Mucosa of descending colon (tissue), 3 donors: ENCODE measurements at regions not wholly inside any gene's neighbourhood (a gene's known extent, or its start where the extent isn't known, plus 50 kb on each side); places are given as distances from the start of the nearest gene placed in this dataset.

Source experiments
- ATAC-seq: fragments of 200-7000 bp; cut with Tn5 transposase; one replicate; pipeline ENCODE4 v1.9.1; 2020; ENCODE audit warnings: mild to moderate bottlenecking, moderate library complexity
- DNase-seq, 3 donors: peaks; one replicate each; pipeline ENCODE4 v3.0.0-alpha.2; 2020
- H3K36me3 ChIP-seq: fragments of 200-600 bp; one replicate; pipeline ENCODE4 v1.8.0; 2021; ENCODE audit warnings: low read depth, mild to moderate bottlenecking
- H3K4me1 ChIP-seq: fragments of 200-600 bp; one replicate; pipeline ENCODE4 v1.8.0; 2021; ENCODE audit warnings: low read depth, mild to moderate bottlenecking
- H3K4me3 ChIP-seq: fragments of 200-600 bp; one replicate; pipeline ENCODE4 v1.8.0; 2021; ENCODE audit warnings: mild to moderate bottlenecking
- H3K9me3 ChIP-seq: fragments of 200-600 bp; one replicate; pipeline ENCODE4 v1.8.0; 2021; ENCODE audit warnings: mild to moderate bottlenecking
- CTCF ChIP-seq: fragments of 200-600 bp; IDR thresholded peaks from one replicate; pipeline ENCODE4 v1.8.0; 2022; ENCODE audit warnings: antibody characterized with exemption, mild to moderate bottlenecking
- intact Hi-C, 2 donors: fragments of 100-400 bp; cut with DNase I in 1 of 2; cut with micrococcal nuclease in 1 of 2; formaldehyde crosslinking; loops; one replicate each; pipeline versions ENCODE4 v1.11.0 to v1.11.1; 2022; cut with DNase I, micrococcal nuclease
- donor health status: DM: no; HTN: no; CAD: no; lungs with moderate emphysema.
- donor health status: DM: no; HTN: no; CAD: no.
- donor health status: DM: no; HTN: yes; CAD: no.

- intact Hi-C loops = no loop called here
- ATAC-seq (no peak), DNase-seq (no peak)
- H3K4me1 ChIP-seq = no peaks in the 10 kb centered on the region
- H3K9me3 ChIP-seq = no peaks in the 10 kb centered on the region
- H3K36me3 ChIP-seq = no peaks in the 10 kb centered on the region
- H3K4me3 ChIP-seq = no peak overlapping the region
- TF ChIP-seq CTCF = no peak
Observed at GRCh38 chr2:14340703-14341102, 291.8 kb upstream of the LRATD1 start.

GRCh38 chr2:14342313-14342712 lies 290.2 kb upstream of the LRATD1 start:
- intact Hi-C loops = no loop called here
- ATAC-seq (no peak), DNase-seq (peak in 1 of 3 donors; percentile 21)
- H3K9me3 ChIP-seq = no peaks in the 10 kb centered on the region
- no peak for TF ChIP-seq CTCF
- H3K36me3 ChIP-seq = no peaks in the 10 kb centered on the region
- no peaks in the 10 kb centered on the region for H3K4me1 ChIP-seq
- no peak overlapping the region for H3K4me3 ChIP-seq

GRCh38 chr2:14344355-14344754 lies 288.2 kb upstream of the LRATD1 start:
- TF ChIP-seq CTCF = no peak
- H3K9me3 ChIP-seq = no peaks in the 10 kb centered on the region
- ATAC-seq (no peak), DNase-seq (no peak)
- H3K4me1 ChIP-seq = no peaks in the 10 kb centered on the region
- no peaks in the 10 kb centered on the region for H3K36me3 ChIP-seq
- intact Hi-C loops = no loop called here
- no peak overlapping the region for H3K4me3 ChIP-seq

GRCh38 chr2:14348247-14348646 lies 284.3 kb upstream of the LRATD1 start:
- intact Hi-C loops = no loop called here

GRCh38 chr2:14350856-14351255 lies 281.7 kb upstream of the LRATD1 start:
- ATAC-seq (no peak), DNase-seq (no peak)
- no peaks in the 10 kb centered on the region for H3K9me3 ChIP-seq
- H3K4me3 ChIP-seq = no peak overlapping the region
- no peak for TF ChIP-seq CTCF
- H3K4me1 ChIP-seq = no peaks in the 10 kb centered on the region
- intact Hi-C loops = no loop called here
- no peaks in the 10 kb centered on the region for H3K36me3 ChIP-seq

More at GRCh38 chr2:14348247-14348646, 284.3 kb upstream of the LRATD1 start:
- no peak for DNase-seq
- no peak overlapping the region for H3K4me3 ChIP-seq
- no peaks in the 10 kb centered on the region for H3K4me1 ChIP-seq
- no peaks in the 10 kb centered on the region for H3K9me3 ChIP-seq
- no peaks in the 10 kb centered on the region for H3K36me3 ChIP-seq
- no peak for ATAC-seq
- no peak for TF ChIP-seq CTCF

- DNase-seq (no peak), ATAC-seq (no peak)
- no peak for TF ChIP-seq CTCF
- Histone ChIP-seq H3K9me3 (no peaks in the 10 kb centered on the region), H3K36me3 (no peaks in the 10 kb centered on the region), H3K4me1 (no peaks in the 10 kb centered on the region), H3K4me3 (no peak overlapping the region)
- intact Hi-C loops = no loop called here
Observed at GRCh38 chr2:14352067-14352466, 280.4 kb upstream of the LRATD1 start.
